HS-5 (cell line): ENCODE measurements at regions not wholly inside any gene's neighbourhood (a gene's known extent, or its start where the extent isn't known, plus 50 kb on each side); places are given as distances from the start of the nearest gene placed in this dataset.
"Not testable (repeated sequence)": the region's sequence is repeated elsewhere in the genome, so short reads cannot be mapped to it uniquely, and the experiment has no call there.

Experiments
- DNase-seq: peaks from one replicate; pipeline ENCODE4 v3.0.0-alpha.2; 2012; ENCODE audit warnings: low read depth

DNA sequence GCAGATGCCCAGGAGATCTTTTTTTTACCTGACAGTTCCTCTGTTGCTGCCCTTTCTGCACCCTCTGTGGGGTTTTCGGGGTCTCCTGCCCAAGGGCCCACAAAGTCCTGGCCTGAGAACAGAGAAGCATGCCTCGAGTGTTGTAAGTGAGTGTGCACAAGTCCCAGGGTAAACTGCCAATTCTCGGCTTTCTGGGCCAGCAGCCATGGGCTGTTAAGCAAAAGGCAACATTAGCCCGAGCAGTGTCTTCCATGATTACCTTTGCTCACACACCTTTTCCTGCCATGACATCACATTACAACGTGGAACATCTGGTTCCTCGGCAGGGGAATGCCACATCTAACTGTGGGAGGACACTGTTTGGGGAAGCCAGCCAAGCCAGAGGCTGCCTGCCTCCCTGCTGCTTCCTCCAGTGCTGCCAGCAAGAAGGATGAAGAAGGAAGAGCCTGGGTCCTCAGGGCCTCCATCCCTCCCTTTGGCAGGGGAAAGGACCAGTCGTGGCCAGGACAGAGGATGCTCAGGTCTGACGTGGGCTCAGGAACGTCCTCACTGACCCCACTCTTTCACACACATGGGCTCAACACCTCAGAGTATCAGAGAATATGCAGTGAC is 485.9 kb downstream of the OMA1 start:
- no peak for DNase-seq

DNA sequence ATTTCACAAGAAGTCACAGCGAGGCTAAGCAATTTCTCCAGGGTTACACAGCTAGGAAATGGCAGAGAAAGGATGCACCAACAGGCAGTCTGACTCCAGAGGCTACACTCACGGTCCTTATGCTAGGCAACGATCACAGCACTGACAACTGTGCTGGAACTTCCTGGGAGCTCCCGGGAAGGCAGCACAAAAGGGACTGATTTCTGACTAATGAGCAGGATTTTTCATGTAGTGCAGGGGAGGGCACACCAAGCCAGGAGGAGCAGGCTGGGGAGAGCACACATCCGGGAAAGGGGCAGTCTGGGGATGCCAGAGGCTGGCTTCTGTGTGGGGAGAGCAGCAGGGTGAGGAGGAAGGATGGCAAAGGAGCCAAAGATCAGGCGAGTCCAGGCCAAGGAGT is 486.7 kb downstream of the OMA1 start:
- no peak for DNase-seq

DNA sequence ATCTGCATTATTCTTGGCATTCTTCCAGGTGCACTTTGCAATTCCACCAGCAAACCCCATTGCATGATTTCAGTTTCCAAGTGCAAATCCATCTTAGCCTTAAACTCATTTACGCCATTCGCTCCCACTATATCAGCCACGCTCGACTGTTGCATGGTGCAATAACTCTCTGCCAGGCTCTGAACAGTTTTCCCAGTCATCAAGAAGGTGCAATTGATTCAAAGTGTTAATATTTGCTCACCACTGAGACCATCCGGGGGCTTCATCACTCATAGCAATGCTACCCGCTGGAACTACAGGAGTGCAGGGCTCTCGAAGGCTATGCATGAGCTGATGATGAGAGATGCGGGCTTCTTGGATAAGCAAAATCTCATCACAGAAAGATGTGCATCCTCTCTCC is 488.2 kb downstream of the OMA1 start:
- DNase-seq, result no peak

DNA sequence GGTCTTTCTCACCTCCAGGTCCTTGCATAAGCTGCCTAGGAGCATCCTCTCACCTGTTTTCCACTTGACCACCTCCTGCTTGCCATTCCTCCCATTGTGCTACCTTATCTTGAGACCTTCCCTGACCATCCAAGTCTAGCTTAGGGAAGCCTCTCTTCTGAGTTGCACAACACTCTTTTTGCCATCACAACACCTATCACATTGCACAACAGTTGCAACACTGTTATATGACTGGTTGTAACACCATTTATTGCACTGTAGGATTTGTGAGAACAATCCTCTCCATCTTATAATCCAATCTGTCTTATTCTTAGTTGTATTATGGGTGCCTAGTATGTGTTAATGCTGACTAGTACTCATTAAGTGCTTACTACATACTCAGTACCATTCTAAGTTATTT is 488.7 kb downstream of the OMA1 start:
- no peak for DNase-seq

DNA sequence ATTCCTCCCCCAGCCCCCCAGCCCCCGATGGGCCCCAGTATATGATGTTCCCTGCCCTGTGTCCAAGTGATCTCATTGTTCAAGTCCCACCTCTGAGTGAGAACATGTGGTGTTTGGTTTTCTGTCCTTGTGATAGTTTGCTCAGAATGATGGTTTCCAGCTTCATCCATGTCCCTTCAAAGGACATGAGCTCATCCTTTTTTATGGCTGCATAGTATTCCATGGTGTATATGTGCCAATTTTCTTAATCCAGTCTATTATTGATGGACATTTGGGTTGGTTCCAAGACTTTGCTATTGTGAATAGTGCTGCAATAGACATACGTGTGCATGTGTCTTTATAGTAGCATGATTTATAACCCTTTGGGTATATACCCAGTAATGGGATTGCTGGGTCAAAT is 495.3 kb downstream of the OMA1 start:
- DNase-seq, result not testable (repeated sequence)

DNA sequence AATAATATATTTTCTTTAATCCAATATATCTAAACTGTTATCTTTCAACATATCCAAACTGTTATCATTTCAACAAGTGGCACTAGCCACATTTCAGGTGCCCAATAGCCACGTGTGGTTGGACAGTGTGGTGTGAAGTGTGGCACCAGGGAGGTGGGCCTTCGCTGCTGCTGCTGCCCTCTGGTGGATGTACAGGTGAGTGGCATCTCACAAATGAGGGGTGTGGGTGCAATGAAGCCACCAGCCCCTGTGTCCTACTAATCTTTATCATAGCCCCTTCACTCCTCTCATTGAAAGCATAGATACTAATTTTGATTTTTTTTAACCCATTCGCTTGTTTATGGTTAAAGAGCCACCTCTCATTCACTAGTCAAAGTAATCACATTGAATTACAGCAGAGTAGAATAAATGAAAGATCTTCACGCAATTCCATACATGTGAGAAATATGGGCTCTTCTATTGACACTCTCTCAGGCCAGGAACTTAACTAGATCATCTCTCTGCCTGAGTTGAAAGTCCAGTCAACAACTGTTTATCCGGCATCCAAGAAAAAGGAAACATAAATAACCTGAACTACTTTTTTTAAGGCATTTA is 499.2 kb downstream of the OMA1 start:
- DNase-seq, result no peak

DNA sequence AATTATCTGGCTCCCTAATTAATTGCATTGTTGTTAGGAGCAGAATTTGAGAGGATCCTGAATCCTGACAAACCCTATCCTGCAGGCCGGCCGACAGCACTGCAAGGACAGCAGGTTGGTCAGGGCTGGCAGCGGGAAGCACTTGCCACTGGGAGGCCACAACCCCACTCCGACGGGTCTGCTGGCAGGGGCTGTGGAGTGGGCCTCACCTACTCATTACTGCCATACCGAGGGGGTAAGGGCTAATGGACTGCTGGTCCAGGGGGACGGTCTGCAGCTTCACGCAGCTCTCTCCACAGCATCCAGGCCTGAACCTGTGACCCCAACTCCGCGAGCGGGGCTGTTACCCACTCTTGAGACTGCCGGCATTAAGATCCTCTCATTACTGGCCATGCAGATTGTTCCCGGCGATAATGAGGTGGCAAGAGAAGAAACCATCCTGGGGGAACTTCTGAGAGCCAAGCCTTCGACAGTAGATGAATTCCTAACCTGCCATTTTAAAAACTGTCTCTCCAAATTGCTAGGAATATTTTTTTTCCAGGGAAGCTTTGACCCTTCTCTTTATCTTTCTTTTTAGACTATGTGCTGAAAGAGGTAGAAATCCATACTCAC is 501.3 kb downstream of the OMA1 start:
- DNase-seq, result no peak

DNA sequence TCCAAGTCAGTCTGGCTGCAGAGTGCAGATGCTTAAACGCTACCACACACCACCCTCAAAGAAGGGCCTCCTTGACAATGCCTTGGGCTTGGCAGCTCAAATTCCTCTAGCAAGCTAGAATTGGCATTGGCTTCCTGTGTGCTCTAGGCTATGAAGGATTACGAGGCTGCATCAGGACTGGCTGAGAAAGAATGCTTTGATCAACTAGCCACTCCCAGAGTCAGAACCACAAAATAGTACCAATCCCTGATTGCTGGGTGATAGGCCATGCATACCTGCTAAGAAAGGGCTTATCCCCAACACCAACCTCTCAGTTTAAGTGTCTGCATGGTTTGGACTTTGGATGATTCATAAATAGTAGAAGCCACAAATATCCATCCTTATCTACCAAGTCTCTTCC is 504.9 kb downstream of the OMA1 start:
- DNase-seq, result no peak

DNA sequence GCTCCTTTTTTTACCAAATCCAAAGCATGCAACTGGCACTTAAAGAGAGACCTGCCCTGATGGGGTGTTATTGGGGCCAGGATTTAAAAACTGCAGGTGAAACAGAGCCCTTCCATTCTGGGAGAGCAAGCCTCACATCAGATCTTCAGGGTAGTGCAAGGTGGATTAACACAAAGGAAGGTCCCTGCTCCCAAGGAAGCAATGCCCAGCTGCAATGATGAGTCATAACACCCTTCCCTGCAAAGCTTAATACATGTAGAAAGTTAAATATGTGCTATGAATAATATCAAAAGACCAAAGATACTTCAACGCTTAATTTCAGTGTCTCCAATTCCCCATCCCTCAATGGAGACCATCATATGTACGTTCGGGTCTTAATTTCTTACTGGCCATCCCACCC is 508.0 kb downstream of the OMA1 start:
- no peak for DNase-seq

DNA sequence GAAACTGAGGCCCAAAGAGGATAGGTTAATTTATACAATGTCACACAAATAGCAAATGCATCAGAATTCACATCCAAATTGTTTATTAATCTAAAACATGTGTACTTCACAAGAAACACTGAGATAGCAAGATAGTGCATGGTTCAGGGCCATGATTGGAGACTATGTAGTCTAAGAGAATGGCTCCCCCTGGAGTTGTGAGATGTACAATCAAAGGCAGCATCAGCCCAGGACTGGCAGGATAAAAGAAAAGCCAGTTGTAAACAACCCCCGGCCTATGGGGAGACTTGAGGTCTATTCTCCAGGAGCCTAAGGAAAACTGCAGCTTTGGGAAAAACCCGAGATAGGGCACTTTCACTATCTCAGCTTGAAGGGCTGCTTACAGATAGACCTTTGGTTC is 511.0 kb downstream of the OMA1 start:
- DNase-seq, result no peak

DNA sequence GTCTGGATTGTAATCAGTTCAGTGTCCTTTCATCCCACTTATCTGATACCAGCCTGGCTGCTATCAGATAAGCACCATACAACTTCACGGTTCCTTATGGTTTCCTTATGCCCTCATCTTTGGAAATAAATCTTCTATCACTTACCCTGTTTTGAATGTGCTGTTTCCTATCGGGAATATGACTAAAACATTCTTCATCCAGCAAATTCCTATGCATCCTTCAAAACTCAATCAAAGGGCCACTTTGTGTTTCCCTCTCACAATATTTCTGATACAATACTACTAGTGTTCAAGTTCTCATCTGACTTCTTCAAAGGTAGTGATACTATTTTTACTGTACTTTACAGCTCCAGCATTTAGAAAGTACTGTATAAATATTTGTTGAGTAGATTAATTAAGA is 513.2 kb downstream of the OMA1 start:
- no peak for DNase-seq

DNA sequence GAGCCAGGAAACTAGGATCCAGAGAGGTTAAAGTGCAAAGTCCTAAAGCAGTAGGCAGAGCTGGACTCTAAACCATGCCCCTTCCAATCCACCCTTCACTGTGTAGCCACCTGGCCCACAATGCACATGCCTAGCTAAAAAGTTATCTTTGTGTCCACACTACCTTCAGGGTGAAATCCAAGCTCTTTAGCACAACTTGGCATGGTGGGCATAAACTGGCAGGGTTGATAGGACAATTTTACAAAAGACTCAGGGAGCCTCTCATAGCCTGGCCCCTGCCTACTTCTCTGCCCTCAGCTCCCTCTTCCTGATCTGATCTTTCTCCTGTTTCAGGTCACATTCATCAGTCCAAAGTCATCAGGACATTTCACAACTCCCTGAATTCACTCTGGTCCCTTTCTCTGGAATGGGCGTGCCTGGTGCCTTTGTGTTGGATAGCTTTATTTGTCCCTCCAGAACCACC is 513.9 kb downstream of the OMA1 start:
- DNase-seq, result no peak

DNA sequence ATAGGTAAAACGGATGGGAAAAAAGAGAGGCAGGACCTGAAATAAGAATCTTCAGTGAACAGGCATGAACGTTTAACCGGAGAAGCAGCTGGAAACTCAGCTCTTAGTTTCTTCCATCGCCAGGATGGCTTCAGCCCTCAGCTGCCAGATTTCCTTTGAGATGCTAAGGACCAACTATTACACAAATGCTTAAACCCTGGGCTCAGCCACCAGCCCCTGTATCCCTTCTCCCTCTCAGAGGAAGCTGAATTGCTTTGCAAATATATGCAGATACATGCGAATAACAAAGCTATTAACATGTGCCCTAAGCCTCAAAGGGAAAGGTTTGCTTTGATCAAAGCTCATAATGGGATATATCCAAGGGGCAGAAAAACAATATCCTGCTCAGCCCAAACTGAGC is 515.1 kb downstream of the OMA1 start:
- no peak for DNase-seq

DNA sequence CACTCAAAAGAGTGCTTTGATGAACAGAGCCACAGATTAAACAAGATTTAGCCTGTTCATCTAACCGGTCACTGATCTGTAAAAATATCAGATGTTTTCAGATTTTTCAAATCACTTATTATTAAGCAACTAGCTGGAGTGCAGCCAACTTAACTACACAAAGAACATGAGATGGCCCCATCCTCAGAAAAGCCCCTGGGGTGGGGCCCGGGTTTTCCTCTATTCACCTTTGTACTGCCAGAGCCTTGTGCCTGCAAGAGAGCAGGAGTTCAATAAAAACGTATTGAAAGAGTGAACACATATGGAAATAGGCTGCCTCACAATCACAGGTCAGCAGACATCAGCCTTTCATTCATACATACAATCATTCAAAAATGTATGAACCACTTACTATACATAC is 516.1 kb downstream of the OMA1 start:
- DNase-seq, result no peak

DNA sequence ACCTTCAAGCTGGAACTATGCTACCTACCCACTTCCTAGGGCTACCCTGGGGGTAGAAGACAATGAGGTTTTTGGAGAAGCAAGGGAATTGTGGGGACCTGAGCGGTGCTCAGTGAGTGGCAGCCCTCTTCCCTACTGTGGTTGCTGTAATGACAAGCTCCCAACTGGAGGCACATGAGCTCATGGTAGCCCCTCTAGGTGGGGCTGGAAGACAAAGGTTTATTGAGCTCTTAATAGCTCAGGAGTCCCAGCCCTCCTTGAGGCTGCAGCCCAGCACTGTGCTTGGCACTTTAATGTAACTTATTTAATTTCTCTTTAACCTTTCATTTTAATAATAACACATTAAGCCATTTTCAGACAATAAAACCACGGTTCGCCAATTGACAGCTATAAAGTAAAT is 528.9 kb downstream of the OMA1 start:
- DNase-seq, result no peak

DNA sequence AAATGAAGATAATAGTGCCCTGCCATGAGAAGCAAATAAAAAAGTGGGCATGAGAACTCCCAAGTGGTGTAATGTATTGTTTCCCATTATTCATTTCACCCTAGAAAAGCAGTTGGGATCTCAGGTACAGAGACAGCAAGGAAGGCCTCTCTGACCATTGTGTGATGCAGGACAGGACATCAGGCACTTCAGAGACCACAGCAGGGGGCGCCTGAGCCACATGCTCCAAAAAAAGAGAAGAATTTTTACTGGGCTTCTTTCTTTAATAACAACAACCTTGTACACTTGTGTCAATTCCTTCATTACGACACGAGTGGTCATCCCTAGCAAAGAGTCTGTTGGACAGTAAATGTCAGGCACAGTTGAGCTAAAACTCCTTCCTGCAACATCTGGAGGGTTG is 533.3 kb downstream of the OMA1 start:
- DNase-seq, result no peak

DNA sequence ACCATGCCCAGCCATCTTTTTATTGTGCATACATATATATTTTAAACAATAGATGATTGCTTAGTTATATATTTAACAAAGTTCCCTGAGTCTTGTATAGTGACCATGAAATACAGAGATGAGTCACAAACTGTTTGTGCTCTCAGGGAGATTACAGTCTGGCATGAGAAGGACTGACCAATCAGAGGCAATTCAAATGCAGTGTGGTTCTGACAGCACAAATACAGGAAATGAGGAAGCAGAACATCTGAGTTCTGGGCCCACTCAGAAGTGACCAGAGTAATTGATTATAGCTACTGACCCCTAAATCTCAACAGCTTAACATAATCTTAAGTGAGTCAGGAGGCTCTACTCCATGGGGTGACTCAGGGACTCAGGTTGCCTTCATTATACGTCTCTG is 534.5 kb downstream of the OMA1 start:
- no peak for DNase-seq

DNA sequence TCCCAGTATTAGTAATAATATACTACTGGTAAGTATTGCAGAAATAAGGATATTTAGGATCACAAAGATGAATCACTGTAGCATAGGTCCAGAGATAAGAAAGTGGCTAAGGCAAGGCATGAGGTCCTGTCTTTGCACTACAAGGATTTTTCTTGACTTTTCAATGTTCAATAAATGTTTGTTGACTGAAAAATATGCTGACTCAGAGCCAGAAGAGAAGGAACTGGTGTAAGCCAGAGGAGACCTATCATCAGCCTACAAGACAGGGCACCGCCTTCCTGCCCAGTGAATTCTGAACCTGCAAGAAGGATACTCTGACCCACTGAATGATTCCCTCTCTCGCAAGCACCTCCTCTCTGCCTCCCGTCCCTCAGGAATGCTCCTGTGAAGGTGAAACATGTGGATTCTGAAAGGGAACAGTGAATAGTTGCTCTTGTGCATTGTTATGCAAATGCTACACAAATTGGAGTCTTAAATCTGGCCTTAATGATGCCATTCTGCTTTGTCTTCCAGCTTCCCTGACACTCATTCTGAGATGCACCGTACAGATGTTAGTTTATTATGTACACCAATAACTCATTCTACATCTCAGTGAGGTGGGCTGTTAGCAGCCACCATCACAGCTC is 540.0 kb downstream of the OMA1 start:
- DNase-seq, result no peak

DNA sequence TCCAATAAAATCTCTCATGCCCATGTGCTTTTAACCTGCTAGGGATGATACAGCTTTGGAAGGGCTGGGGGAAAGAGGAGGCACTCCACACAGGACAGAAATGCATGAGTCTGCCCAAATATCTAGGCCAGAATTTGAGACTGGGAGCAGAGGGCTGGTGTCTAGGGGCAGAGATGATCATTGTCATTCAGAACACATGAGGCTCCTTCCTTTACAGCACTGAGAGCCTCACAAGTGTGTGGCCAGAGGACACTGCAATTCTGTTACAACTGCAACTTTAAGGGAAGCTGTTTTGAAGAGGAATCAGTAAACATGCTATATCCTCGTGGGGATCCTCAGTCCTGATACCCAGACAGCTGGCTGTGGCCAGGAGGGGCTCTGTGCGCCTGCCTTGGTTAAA is 541.3 kb downstream of the OMA1 start:
- DNase-seq, result no peak

DNA sequence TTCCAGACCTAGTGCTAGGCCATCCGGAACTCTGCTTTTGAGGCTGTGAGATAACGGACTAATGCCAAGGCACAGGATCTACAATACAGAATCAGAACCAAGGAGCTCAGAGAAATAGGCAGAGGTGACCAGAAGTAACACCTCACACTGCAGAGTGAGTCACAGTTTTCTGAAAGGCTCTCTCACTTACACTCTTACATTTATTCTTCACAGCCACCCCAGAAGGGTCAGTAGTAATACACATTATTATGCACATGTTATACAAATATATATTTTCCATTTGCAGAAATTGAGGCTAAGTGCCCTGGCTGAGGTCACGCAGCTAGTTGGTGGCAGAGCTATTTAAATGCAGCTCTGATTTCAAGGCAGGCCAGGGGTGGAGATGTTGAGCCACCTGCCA is 542.5 kb downstream of the OMA1 start:
- DNase-seq, result no peak

DNA sequence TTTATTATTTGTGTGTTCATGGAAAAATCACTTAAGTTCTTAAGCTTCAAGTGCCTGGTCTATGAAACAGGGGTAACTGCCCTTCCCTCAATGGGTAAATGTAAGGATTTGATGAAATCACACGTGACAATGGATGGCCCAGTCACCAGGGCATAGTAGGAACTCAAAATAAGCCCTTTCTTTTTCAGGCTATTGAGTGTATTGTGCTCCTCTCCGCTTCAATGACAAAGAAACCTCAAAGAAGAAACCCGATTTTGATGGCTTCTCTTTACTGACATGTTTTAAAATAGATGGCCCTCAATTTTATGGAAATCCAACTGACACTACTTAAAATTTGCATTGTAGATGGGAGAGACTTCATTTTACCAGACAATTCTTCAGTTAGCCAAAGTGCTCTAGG is 543.5 kb downstream of the OMA1 start:
- no peak for DNase-seq

DNA sequence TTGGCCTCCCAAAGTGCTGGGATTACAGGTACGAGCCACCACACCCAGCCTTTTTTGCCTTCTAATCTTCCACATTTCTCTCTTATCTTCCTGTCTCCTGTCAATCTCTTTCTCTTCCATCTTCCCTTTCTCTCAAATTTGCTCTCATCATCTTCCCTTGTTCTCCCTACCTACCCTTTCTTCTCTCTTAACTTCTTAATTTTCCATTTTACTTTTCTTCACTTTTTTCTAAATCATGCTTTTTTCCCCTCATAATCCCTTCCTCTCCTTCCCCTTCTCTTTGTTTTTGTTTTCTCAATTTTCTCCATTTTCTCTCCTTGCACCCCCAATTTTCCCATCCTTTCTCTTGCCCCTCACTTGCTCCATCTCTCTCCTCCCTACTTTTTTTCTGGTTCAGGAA is 545.7 kb downstream of the OMA1 start:
- no peak for DNase-seq

DNA sequence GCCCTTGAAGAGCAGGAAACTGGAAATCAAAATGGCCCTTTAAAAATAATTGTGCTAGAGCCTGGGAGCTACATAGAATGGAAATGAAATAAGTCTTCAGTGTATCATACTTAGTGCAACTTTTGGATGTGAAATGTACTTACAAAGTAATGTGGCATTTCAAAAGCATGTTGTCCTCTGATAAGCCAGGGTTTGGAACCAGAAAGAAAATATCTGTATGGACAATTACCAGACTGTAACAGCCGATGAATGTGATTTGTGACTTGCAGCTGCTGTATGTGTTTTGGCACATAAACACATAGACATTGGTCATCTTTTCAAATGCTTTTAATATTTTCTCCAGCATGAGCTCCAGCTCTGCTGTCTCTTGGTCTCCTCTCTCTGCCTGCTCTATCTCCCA is 546.4 kb downstream of the OMA1 start:
- DNase-seq, result no peak

DNA sequence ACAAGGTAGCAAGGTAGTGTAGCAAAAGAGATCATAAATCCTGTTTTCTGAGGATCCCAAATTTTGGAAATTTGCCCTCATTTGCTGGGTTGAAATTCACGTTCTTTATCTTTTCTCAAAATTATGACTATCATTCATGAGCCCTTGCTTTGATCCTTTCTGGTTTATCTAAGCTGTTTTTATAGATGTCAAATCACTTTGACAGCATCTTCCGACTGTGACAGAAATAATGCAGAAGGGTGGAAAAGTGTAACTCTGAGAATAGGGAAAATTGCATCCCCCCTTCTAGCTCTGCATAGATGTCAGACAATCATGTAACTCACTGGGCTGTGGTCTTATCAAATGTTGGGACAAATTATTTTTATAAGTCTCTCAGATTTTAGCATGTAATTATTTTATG is 550.1 kb downstream of the OMA1 start:
- DNase-seq, result no peak
